Gastrocnemius medialis (tissue), 4 donors: ENCODE measurements at regions not wholly inside any gene's neighbourhood (a gene's known extent, or its start where the extent isn't known, plus 50 kb on each side); places are given as distances from the start of the nearest gene placed in this dataset.

Source experiments
- ATAC-seq, 2 donors: fragments of 150-250 bp; one replicate each; pipeline ENCODE4 v1.9.1; 2016
- DNase-seq, 2 donors: peaks; one replicate each; pipeline ENCODE4 v3.0.0-alpha.2; 2019
- H3K27ac ChIP-seq, 4 donors: fragments of 200-600 bp; sonication (generic); 1 replicate in 1 of 4; 2 replicates in 3 of 4; pipeline ENCODE4 v1.5.1; 2016 to 2018; ENCODE audit warnings: mild to moderate bottlenecking in 2 of 4, moderate library complexity in 1 of 4
- H3K27me3 ChIP-seq, 3 donors: fragments of 200-600 bp; sonication (generic) in 2 of 3; 1 replicate in 1 of 3; 2 replicates in 2 of 3; pipeline versions ENCODE4 v1.5.1 to v1.6.0; 2016 to 2019; ENCODE audit warnings: mild to moderate bottlenecking in 1 of 3, moderate library complexity in 1 of 3
- H3K36me3 ChIP-seq, 2 donors: fragments of 200-600 bp; sonication (generic) in 1 of 2; one replicate each; pipeline ENCODE4 v1.5.1; 2017 to 2018
- H3K4me1 ChIP-seq, 2 donors: fragments of 200-600 bp; sonication (generic) in 1 of 2; one replicate each; pipeline ENCODE4 v1.5.1; 2016 to 2017; ENCODE audit warnings: mild to moderate bottlenecking in 2 of 2
- H3K4me3 ChIP-seq, 4 donors: fragments of 200-600 bp; sonication (generic) in 3 of 4; 1 replicate in 1 of 4; 2 replicates in 3 of 4; pipeline ENCODE4 v1.5.1; 2016 to 2019; ENCODE audit warnings: mild to moderate bottlenecking in 2 of 4
- H3K9me3 ChIP-seq, 3 donors: fragments of 200-600 bp; sonication (generic) in 2 of 3; 1 replicate in 1 of 3; 2 replicates in 2 of 3; pipeline ENCODE4 v1.5.1; 2016 to 2019
- CTCF ChIP-seq, 5 experiments: fragments of 450-650 bp in 3 of 5; fragments of 200-600 bp in 2 of 5; sonication (generic) in 2 of 5; IDR thresholded peaks in 4 of 5; conservative IDR thresholded peaks in 1 of 5; 1 replicate in 4 of 5; 2 replicates in 1 of 5; pipeline ENCODE4 v1.5.1; 2016 to 2019; ENCODE audit warnings: antibody characterized with exemption in 5 of 5, mild to moderate bottlenecking in 3 of 5, moderate library complexity in 3 of 5
- POLR2A ChIP-seq, 2 donors: fragments of 450-650 bp; IDR thresholded peaks; one replicate each; pipeline ENCODE4 v1.6.1; 2017; ENCODE audit warnings: antibody characterized with exemption in 2 of 2, mild to moderate bottlenecking in 2 of 2, moderate library complexity in 2 of 2
- in situ Hi-C, 4 donors: fragments of 200-750 bp; cut with MboI; loops; one replicate each; pipeline versions ENCODE4 v1.15.0 to v1.8.0; 2017; ENCODE audit warnings: low sequenced_read_pairs in 4 of 4
- intact Hi-C: fragments of 100-400 bp; cut with DNase I; formaldehyde crosslinking; loops from one replicate; pipeline ENCODE4 v1.15.1; 2023; ENCODE audit warnings: low total_unique reads

GRCh38 chr13:50460358-50460757, 383.1 kb downstream of the DLEU7 start:
- intact Hi-C loops: no loop called here
- no peak for TF ChIP-seq CTCF (IDR thresholded peaks at IDR 0.05 in 4 of 5, conservative IDR thresholded peaks at IDR 0.05 in 1 of 5)
- TF ChIP-seq POLR2A (IDR thresholded peaks at IDR 0.05): no peak
- Histone ChIP-seq H3K36me3 (no peaks in the 10 kb centered on the region), H3K27me3 (no peaks in the 10 kb centered on the region), H3K27ac (no peak overlapping the region), H3K4me3 (no peak overlapping the region), H3K9me3 (no peaks in the 10 kb centered on the region), H3K4me1 (no peaks in the 10 kb centered on the region)
- in situ Hi-C loops: no loop called here
- DNase-seq (no peak), ATAC-seq (no peak)

- Histone ChIP-seq H3K36me3 (no peaks in the 10 kb centered on the region), H3K9me3 (no peaks in the 10 kb centered on the region), H3K27me3 (no peaks in the 10 kb centered on the region), H3K27ac (no peak overlapping the region), H3K4me1 (no peaks in the 10 kb centered on the region), H3K4me3 (no peak overlapping the region)
- TF ChIP-seq CTCF (IDR thresholded peaks at IDR 0.05 in 4 of 5, conservative IDR thresholded peaks at IDR 0.05 in 1 of 5) (no peak), POLR2A (IDR thresholded peaks at IDR 0.05) (no peak)
- intact Hi-C loops (no loop called here), in situ Hi-C loops (no loop called here)
- ATAC-seq (no peak), DNase-seq (no peak)
Observed at GRCh38 chr13:50461189-50461588, 382.3 kb downstream of the DLEU7 start.

- no peak for ATAC-seq
- no peaks in the 10 kb centered on the region for H3K27me3 ChIP-seq
- H3K36me3 ChIP-seq: no peaks in the 10 kb centered on the region
- H3K4me3 ChIP-seq: no peak overlapping the region
- H3K27ac ChIP-seq: no peak overlapping the region
- H3K9me3 ChIP-seq: no peaks in the 10 kb centered on the region
- peaks cover 11 to 14% of the 10 kb centered on the region in 2 donors for H3K4me1 ChIP-seq
- TF ChIP-seq CTCF (IDR thresholded peaks at IDR 0.05 in 4 of 5, conservative IDR thresholded peaks at IDR 0.05 in 1 of 5) (no peak), POLR2A (IDR thresholded peaks at IDR 0.05) (no peak)
- intact Hi-C loops (no loop called here), in situ Hi-C loops (no loop called here)
- no peak for DNase-seq
Observed at GRCh38 chr13:50463719-50464118, 379.8 kb downstream of the DLEU7 start.

- ATAC-seq (no peak), DNase-seq (no peak)
- intact Hi-C loops (no loop called here), in situ Hi-C loops (no loop called here)
- TF ChIP-seq CTCF (IDR thresholded peaks at IDR 0.05 in 4 of 5, conservative IDR thresholded peaks at IDR 0.05 in 1 of 5): no peak
- TF ChIP-seq POLR2A (IDR thresholded peaks at IDR 0.05): no peak
- Histone ChIP-seq H3K36me3 (no peaks in the 10 kb centered on the region), H3K9me3 (no peaks in the 10 kb centered on the region), H3K27ac (no peak overlapping the region), H3K27me3 (no peaks in the 10 kb centered on the region), H3K4me1 (peaks cover 11 to 22% of the 10 kb centered on the region in 2 donors), H3K4me3 (no peak overlapping the region)
Observed at GRCh38 chr13:50464349-50465251, 378.9 kb downstream of the DLEU7 start.
